Breast epithelium (tissue), 4 donors: ENCODE measurements at regions not wholly inside any gene's neighbourhood (a gene's known extent, or its start where the extent isn't known, plus 50 kb on each side); places are given as distances from the start of the nearest gene placed in this dataset.

ENCODE experiments used
- DNase-seq, 2 donors: peaks; one replicate each; pipeline ENCODE4 v3.0.0-alpha.2; 2019; ENCODE audit warnings: low spot score in 2 of 2
- H3K27ac ChIP-seq, 2 donors: fragments of 200-600 bp; sonication (generic) in 1 of 2; one replicate each; pipeline ENCODE4 v1.5.1; 2016 to 2019; ENCODE audit warnings: mild to moderate bottlenecking in 1 of 2
- H3K27me3 ChIP-seq, 2 donors: fragments of 200-600 bp; sonication (generic) in 1 of 2; one replicate each; pipeline versions ENCODE4 v1.5.1 to v1.6.0; 2017 to 2019; ENCODE audit warnings: control low read depth in 1 of 2, mild to moderate bottlenecking in 1 of 2
- H3K36me3 ChIP-seq: fragments of 200-600 bp; one replicate; pipeline ENCODE4 v1.5.1; 2019
- H3K4me1 ChIP-seq, 2 donors: fragments of 200-600 bp; sonication (generic); one replicate each; pipeline ENCODE4 v1.5.1; 2016 to 2019; ENCODE audit warnings: control low read depth in 1 of 2
- H3K4me3 ChIP-seq, 3 donors: fragments of 200-600 bp; sonication (generic); 1 replicate in 2 of 3; 2 replicates in 1 of 3; pipeline ENCODE4 v1.5.1; 2016 to 2019; ENCODE audit warnings: mild to moderate bottlenecking in 3 of 3, moderate library complexity in 2 of 3
- H3K9me3 ChIP-seq, 2 donors: fragments of 200-600 bp; sonication (generic) in 1 of 2; one replicate each; pipeline ENCODE4 v1.5.1; 2016 to 2019; ENCODE audit warnings: control low read depth in 1 of 2
- CTCF ChIP-seq, 3 donors: fragments of 450-650 bp; IDR thresholded peaks; one replicate each; pipeline ENCODE4 v1.5.1; 2016 to 2017; ENCODE audit warnings: antibody characterized with exemption in 3 of 3, mild to moderate bottlenecking in 3 of 3, moderate library complexity in 3 of 3
- POLR2A ChIP-seq: fragments of 450-650 bp; IDR thresholded peaks from one replicate; pipeline ENCODE4 v1.6.1; 2016; ENCODE audit warnings: antibody characterized with exemption, mild to moderate bottlenecking, moderate library complexity
- POLR2AphosphoS5 ChIP-seq, 3 donors: sonication (generic); formaldehyde crosslinking; IDR thresholded peaks; one replicate each; pipeline ENCODE4 v1.6.1; 2017; ENCODE audit warnings: antibody characterized with exemption in 3 of 3
- intact Hi-C: fragments of 100-400 bp; cut with DNase I; formaldehyde crosslinking; loops from one replicate; pipeline ENCODE4 v1.15.1; 2023; ENCODE audit warnings: low total_unique reads

- H3K27me3 ChIP-seq: no peaks in the 10 kb centered on the region
- TF ChIP-seq POLR2A (no peak), CTCF (IDR thresholded peaks at IDR 0.05) (no peak), POLR2AphosphoS5 (IDR thresholded peaks at IDR 0.05) (no peak)
- intact Hi-C loops: no loop called here
- no peaks in the 10 kb centered on the region for H3K9me3 ChIP-seq
- no peak overlapping the region for H3K27ac ChIP-seq
- no peaks in the 10 kb centered on the region for H3K4me1 ChIP-seq
- H3K4me3 ChIP-seq: no peak overlapping the region
- no peaks in the 10 kb centered on the region for H3K36me3 ChIP-seq
- DNase-seq: no peak
Measured at GRCh38 chr3:115554487-115554807, 68.9 kb upstream of the GAP43 start.

- TF ChIP-seq POLR2A: no peak
- no peak for TF ChIP-seq POLR2AphosphoS5 (IDR thresholded peaks at IDR 0.05)
- no peak for TF ChIP-seq CTCF (IDR thresholded peaks at IDR 0.05)
- no peak overlapping the region for H3K27ac ChIP-seq
Measured at GRCh38 chr3:115562636-115563267, 60.6 kb upstream of the GAP43 start.

GRCh38 chr3:115563984-115564383 is 59.3 kb upstream of the GAP43 start:
- no peak for DNase-seq
- H3K9me3 ChIP-seq: no peaks in the 10 kb centered on the region
- H3K27ac ChIP-seq: no peak overlapping the region
- no peaks in the 10 kb centered on the region for H3K36me3 ChIP-seq
- H3K4me1 ChIP-seq: no peaks in the 10 kb centered on the region
- TF ChIP-seq POLR2AphosphoS5 (IDR thresholded peaks at IDR 0.05): no peak
- no peaks in the 10 kb centered on the region for H3K27me3 ChIP-seq
- intact Hi-C loops: loop anchor here (10.0 kb wide), 1 partner anchor 1061 kb away; no protein-coding TSS in a partner anchor
- no peak overlapping the region for H3K4me3 ChIP-seq

More at GRCh38 chr3:115562636-115563267, 60.6 kb upstream of the GAP43 start:
- no peaks in the 10 kb centered on the region for H3K36me3 ChIP-seq
- H3K4me1 ChIP-seq: no peaks in the 10 kb centered on the region
- no peak for DNase-seq
- H3K27me3 ChIP-seq: no peaks in the 10 kb centered on the region
- intact Hi-C loops: loop anchor here (10.0 kb wide), 1 partner anchor 1062 kb away; no protein-coding TSS in a partner anchor
- no peaks in the 10 kb centered on the region for H3K9me3 ChIP-seq
- H3K4me3 ChIP-seq: no peak overlapping the region

- Histone ChIP-seq H3K36me3 (no peaks in the 10 kb centered on the region), H3K4me3 (no peak overlapping the region), H3K9me3 (no peaks in the 10 kb centered on the region), H3K4me1 (no peaks in the 10 kb centered on the region), H3K27ac (no peak overlapping the region), H3K27me3 (no peaks in the 10 kb centered on the region)
- intact Hi-C loops: no loop called here
- TF ChIP-seq CTCF (IDR thresholded peaks at IDR 0.05) (no peak), POLR2AphosphoS5 (IDR thresholded peaks at IDR 0.05) (no peak), POLR2A (no peak)
- no peak for DNase-seq
Measured at GRCh38 chr3:115571413-115571812, 51.9 kb upstream of the GAP43 start.
